HUDEP-2 (cell line): ENCODE measurements at regions not wholly inside any gene's neighbourhood (a gene's known extent, or its start where the extent isn't known, plus 50 kb on each side); places are given as distances from the start of the nearest gene placed in this dataset.

Experiments used
- DNase-seq, 76 experiments: peaks; one replicate each; lab custom pipeline; 2025; ENCODE audit not compliant: unreplicated experiment in 76 of 76; lab: John Stamatoyannopoulos, UW

GRCh38 chr18:25875551-25876240 is 214.7 kb downstream of the SS18 start:
- DNase-seq: no peak

DNA sequence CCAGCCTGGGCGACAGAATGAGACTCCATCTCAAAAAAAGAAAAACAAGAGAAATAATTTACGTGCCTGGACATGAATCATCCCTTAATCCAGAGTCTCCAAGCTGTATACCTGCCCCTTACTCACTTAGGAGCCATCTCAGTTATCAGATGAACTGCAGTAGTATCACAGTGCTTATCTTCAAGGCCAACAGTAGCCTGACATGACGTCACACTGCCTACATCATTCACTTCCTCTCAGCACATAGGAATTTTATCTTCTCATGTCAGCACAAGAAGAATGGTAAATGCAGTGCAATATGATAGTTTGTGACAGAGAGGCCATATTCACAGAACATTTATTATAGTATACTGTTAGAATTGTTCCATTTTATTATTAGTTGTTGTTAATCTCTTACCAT is 216.6 kb downstream of the SS18 start:
- DNase-seq: no peak

DNA sequence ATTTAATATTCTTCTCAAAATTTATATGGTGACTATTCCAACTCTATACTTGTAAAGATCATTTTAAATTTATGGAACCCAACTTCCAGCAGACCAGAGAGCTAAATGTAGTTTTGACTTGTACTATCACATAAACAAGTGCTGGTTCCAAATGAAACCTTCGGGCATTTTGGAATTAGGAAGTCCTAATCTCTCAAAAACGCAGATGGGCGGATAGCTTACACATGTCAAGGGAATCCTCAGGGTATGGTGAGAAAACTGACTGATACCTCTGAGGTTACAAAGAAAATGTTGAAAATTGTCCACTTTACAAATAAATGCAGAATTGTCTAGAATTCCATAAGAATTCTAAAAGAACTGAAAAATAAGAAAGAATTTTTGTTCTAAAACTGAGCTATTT is 224.1 kb downstream of the SS18 start:
- DNase-seq: no peak

DNA sequence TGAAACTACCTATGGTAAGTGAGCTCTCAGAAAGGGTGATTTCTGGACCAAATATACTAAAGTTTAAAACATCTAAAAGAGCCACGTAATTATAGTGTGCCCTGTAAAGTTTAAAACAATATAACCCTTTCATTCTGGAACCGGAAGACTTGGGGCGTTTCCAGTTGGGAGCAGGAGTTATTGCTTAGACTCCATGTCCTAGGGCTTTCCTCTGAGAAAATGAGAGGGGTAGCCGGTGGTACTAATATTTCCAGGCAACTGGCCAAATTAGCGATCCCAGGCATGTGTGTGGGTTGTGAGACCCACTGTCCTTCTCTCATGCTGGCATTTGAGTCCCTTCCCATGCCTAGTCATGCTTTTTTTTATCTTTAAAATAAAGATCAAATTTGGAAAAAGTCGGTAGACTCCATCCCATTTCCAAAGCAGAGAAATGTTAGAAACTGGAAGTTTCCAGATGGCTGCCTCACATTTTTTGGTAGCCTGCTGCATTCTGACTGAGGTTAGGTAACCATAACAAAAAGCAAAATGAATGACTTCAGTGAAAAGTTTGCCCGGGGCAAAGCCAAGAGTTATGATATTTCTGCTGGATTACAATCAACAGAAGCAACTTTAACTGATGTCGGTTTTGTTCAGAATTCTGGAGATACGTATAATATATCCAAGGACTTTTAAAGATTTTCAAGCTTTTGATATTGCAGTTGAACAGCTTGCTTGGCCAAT is 227.4 kb downstream of the SS18 start:
- DNase-seq: no peak

DNA sequence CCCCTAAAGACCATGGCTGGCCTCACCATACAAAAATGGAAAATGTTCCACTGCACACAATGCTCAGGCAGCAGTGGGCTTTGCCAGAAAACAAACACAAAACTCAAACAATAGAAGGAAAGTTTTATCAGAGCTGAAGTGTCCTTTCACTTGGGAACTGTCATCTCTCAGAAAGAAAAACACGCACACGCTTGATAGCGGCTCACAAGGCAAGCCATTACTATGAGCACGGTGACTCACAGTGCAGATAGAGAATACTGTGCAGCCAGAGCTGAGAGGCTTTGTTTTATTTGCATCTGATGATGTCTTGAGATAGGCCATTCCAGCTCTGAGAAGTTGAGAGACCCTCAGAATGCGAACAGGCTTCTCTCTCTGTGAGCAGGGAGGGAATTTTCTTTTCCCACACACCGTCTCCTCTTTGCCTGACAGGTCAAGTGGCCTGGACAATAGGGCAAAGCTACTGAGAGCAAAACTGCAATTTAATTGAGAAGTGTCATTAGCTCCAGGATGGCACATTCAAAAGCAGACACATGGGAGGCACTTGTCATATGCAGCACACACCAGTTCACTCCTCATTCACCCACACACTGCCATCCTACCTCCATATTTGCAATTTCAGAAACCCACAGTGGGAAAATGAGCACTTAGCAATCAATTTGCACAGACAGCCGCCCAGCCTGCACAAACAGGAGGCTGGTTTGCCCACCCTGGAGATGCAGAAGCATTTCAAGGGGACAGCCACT is 236.6 kb downstream of the SS18 start:
- no peak for DNase-seq

GRCh38 chr18:25843791-25844190 is 246.6 kb downstream of the SS18 start:
- DNase-seq: no peak

DNA sequence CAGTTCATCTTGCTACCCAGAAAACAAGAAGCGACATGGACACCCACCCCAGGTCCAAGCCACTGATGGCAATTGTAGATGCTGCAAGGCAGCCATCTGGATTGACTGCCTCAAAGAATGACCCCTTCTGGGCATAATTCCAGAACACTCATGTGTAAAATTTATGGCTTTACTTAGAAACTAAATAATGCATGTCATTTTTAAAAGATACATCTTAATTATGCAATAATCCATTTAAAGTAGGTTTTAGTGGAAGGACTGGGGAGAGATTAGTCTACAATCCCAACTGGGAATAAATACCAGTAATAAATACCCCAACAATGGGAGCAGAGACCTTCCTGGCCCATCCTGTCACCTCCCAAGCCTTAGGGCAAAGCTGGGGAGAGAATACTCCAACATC is 247.7 kb downstream of the SS18 start:
- no peak for DNase-seq

- DNase-seq: no peak
Observed at GRCh38 chr18:25834061-25834460, 256.4 kb downstream of the SS18 start.

GRCh38 chr18:25832001-25832604 is 258.3 kb downstream of the SS18 start:
- peak in 48 of 76 experiments; percentile 2 to 76 (median 36) for DNase-seq

- DNase-seq: no peak
Observed at GRCh38 chr18:25831301-25831701, 259.1 kb downstream of the SS18 start.

DNA sequence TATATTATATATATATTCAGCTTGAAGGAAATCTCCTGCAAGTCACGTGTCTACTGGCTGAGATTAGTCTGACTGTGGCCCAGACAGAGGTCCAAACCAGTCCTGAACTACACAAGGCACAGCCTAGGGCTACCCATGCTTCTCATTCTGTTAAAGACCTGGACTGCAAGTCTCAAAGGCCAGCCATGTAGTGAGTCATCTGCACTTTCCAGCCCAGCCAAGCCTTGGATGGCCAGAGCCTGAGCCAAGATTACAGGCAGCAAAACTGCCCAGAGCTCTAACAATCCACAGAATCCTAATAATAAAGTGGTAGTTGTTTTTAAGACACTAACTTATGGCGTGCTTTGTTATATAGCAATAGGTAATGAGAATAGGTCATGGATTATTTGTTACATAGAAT is 259.6 kb downstream of the SS18 start:
- no peak for DNase-seq

- no peak for DNase-seq
Observed at GRCh38 chr18:25827961-25828561, 262.4 kb downstream of the SS18 start.

- DNase-seq: no peak
Observed at GRCh38 chr18:25827228-25827627, 263.2 kb downstream of the SS18 start.

DNA sequence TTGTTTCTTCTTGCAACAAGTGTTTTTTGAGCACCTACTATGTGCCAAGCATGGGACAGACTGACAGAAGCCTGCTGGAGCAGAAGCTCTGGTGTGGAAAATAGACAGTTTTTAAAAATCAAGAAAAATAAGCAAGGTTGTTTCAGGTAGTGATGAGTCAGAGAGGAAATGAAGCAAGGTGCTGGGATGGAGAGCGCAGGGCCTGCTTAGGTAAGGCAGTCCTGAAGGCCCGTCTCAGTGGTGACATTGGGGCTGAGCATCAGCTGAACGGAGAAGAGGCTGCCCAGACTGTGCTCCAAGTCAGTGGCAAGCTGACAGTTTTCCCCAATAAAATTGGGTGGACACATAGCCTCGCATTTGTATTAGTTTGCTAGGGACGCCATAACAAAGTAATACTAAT is 263.6 kb downstream of the SS18 start:
- no peak for DNase-seq

- no peak for DNase-seq
Observed at GRCh38 chr18:25825979-25826776, 264.2 kb downstream of the SS18 start.

- DNase-seq: no peak
Observed at GRCh38 chr18:25825056-25825455, 265.4 kb downstream of the SS18 start.

DNA sequence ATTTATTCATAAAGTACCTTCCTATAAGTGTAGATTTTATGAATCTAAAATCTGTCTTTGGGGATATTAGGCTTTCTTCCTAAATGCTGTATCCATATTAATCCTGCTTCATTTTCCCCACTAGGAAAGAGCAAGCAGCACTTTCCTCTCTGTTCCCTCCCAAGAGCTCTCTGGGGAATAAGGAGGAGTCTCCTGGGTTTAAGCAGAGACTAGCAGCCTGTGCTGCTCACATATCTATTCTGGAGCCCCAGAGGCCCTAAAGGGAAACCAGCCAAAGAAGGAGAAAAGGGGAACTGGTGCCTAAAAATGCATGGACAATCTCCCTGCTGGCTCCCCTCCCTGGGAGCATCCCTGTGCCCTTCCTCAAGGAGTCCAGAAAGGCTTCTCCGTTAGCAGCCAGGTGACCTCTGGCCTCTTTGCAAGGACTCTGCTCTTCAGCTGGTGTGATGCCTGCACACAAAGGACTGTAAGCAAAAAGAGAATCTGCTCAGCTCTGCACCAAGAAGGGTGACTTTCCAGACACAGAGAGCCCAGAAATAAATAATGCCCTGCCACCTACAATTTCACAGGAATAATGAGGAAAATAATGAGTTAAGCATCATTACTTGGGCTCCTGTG is 270.6 kb downstream of the SS18 start:
- no peak for DNase-seq

GRCh38 chr18:25818505-25818904 is 271.9 kb downstream of the SS18 start:
- DNase-seq: no peak

DNA sequence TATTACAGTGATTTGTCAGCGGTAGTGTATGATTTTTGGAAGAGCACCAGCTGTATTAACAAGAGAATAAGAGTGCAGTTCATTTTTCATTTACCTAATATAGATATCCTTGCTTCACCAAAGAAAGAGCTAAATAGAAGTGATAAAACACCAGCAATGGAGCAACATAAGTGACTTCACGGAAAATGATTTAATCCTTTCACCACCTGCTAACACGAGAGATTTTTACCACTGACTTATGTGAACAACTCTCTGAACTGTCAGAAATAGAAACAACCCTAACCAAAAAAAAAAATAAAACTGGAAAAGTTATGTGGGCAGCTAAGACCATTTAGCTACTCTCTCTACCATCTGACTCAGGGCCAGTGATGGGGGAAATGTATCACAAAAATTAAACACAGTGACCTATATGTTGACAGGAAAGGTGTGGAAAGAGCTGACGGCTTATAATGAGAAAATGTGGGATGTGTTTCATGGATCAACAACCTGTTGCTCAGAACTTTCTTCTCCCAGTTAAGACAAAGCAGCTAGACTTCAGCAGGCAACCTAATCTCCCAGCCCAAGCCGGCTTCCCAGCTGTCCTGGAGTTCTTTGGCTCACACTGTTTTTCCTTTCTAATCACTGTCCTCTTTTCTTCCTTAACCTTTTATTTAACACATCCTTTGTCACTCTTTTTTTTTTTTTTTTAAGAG is 272.7 kb downstream of the SS18 start:
- no peak for DNase-seq
